ENCODE measurements at regions not wholly inside any gene's neighbourhood (a gene's known extent, or its start where the extent isn't known, plus 50 kb on each side); places are given as distances from the start of the nearest gene placed in this dataset.

GRCh38 chr10:3908183-3908582 is 123.2 kb upstream of the KLF6 start:
- no peaks in the 10 kb centered on the region for H3K36me3 Mint-ChIP-seq
- H3K9me3 ChIP-seq (ENCODE audit: control insufficient read depth, insufficient read depth, low read length), result no peaks in the 10 kb centered on the region
- H3K27me3 ChIP-seq (ENCODE audit: control insufficient read depth, insufficient read depth, low read length), result no peaks in the 10 kb centered on the region
- no peak overlapping the region for H3K4me3 ChIP-seq (ENCODE audit: low read length)
- DNase-seq (no peak), ATAC-seq (no peak)
- H3K36me3 ChIP-seq (ENCODE audit: control insufficient read depth, insufficient read depth, low read length), result no peaks in the 10 kb centered on the region
- H3K4me1 Mint-ChIP-seq, result no peaks in the 10 kb centered on the region
- intact Hi-C loops (cut with micrococcal nuclease), result no loop called here
- H3K27ac Mint-ChIP-seq, result no peak overlapping the region
- no peak overlapping the region for H3K4me3 Mint-ChIP-seq
- 97% methylated on average over 6 of the region's 10 CpGs for WGBS (ENCODE audit: insufficient coverage)
- H3K27me3 Mint-ChIP-seq (ENCODE audit: low read depth in 2 of 2), result peaks cover 0 to 1% of the 10 kb centered on the region in 2 donors
- no peaks in the 10 kb centered on the region for H3K4me1 ChIP-seq (ENCODE audit: control insufficient read depth, insufficient read depth, low read length)
- no peaks in the 10 kb centered on the region for H3K9me3 Mint-ChIP-seq
- no peak overlapping the region for H3K27ac ChIP-seq (ENCODE audit: low read length)
- TF ChIP-seq, protein P1, sequence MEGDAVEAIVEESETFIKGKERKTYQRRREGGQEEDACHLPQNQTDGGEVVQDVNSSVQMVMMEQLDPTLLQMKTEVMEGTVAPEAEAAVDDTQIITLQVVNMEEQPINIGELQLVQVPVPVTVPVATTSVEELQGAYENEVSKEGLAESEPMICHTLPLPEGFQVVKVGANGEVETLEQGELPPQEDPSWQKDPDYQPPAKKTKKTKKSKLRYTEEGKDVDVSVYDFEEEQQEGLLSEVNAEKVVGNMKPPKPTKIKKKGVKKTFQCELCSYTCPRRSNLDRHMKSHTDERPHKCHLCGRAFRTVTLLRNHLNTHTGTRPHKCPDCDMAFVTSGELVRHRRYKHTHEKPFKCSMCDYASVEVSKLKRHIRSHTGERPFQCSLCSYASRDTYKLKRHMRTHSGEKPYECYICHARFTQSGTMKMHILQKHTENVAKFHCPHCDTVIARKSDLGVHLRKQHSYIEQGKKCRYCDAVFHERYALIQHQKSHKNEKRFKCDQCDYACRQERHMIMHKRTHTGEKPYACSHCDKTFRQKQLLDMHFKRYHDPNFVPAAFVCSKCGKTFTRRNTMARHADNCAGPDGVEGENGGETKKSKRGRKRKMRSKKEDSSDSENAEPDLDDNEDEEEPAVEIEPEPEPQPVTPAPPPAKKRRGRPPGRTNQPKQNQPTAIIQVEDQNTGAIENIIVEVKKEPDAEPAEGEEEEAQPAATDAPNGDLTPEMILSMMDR (IDR thresholded peaks at IDR 0.05), result no peak

DNA sequence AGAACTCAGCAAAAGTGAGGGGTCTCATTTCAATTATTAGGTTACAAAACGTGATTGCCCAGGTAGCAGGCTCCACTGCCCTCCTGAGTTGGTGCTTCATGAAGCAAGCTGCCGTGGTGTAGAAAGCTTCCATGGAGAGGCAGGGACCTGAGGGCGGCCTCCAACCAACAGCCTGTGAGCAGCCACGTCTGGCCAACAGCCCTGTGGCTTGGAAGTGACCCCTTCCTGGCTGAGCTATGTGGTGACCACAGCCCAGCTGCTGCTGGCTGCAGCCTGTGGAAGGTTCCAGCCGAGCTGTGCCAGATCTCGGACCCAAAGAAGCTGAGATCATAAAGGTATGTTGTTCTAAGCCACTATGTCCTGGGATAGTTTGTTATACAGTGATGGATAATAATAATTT is 122.5 kb upstream of the KLF6 start:
- H3K4me1 ChIP-seq (ENCODE audit: control insufficient read depth, insufficient read depth, low read length), result peaks cover under 1% of the 10 kb centered on the region
- H3K36me3 Mint-ChIP-seq, result no peaks in the 10 kb centered on the region
- H3K27me3 Mint-ChIP-seq (ENCODE audit: low read depth in 2 of 2), result no peaks in the 10 kb centered on the region
- no peak overlapping the region for H3K4me3 Mint-ChIP-seq
- H3K27ac ChIP-seq (ENCODE audit: low read length), result no peak overlapping the region
- H3K4me1 Mint-ChIP-seq, result peaks cover 0 to 5% of the 10 kb centered on the region in 2 donors
- WGBS (ENCODE audit: insufficient coverage), result 78% methylated on average over 6 of the region's 6 CpGs
- no peaks in the 10 kb centered on the region for H3K36me3 ChIP-seq (ENCODE audit: control insufficient read depth, insufficient read depth, low read length)
- intact Hi-C loops (cut with micrococcal nuclease), result no loop called here
- no peaks in the 10 kb centered on the region for H3K9me3 ChIP-seq (ENCODE audit: control insufficient read depth, insufficient read depth, low read length)
- H3K27me3 ChIP-seq (ENCODE audit: control insufficient read depth, insufficient read depth, low read length), result no peaks in the 10 kb centered on the region
- DNase-seq (no peak), ATAC-seq (no peak)
- no peaks in the 10 kb centered on the region for H3K9me3 Mint-ChIP-seq
- H3K4me3 ChIP-seq (ENCODE audit: low read length), result no peak overlapping the region
- H3K27ac Mint-ChIP-seq, result no peak overlapping the region
- TF ChIP-seq, protein P1 (IDR thresholded peaks at IDR 0.05), result no peak

- Mint-ChIP-seq H3K36me3 (no peaks in the 10 kb centered on the region), H3K4me3 (no peak overlapping the region), H3K9me3 (no peaks in the 10 kb centered on the region), H3K27ac (no peak overlapping the region), H3K4me1 (peaks cover 0 to 5% of the 10 kb centered on the region in 2 donors), H3K27me3 (ENCODE audit: low read depth in 2 of 2) (no peaks in the 10 kb centered on the region)
- DNase-seq, result no peak
- no peak for ATAC-seq
- H3K4me3 ChIP-seq (ENCODE audit: low read length), result no peak overlapping the region
- H3K27me3 ChIP-seq (ENCODE audit: control insufficient read depth, insufficient read depth, low read length), result no peaks in the 10 kb centered on the region
- TF ChIP-seq, protein P1 (IDR thresholded peaks at IDR 0.05), result no peak
- no peak overlapping the region for H3K27ac ChIP-seq (ENCODE audit: low read length)
- intact Hi-C loops (cut with micrococcal nuclease), result no loop called here
- no peaks in the 10 kb centered on the region for H3K36me3 ChIP-seq (ENCODE audit: control insufficient read depth, insufficient read depth, low read length)
- no peaks in the 10 kb centered on the region for H3K9me3 ChIP-seq (ENCODE audit: control insufficient read depth, insufficient read depth, low read length)
- 91% methylated on average over 16 of the region's 17 CpGs for WGBS (ENCODE audit: insufficient coverage)
- H3K4me1 ChIP-seq (ENCODE audit: control insufficient read depth, insufficient read depth, low read length), result peaks cover 4% of the 10 kb centered on the region
Observed at GRCh38 chr10:3906511-3907111, 121.6 kb upstream of the KLF6 start.

GRCh38 chr10:3904419-3904960 is 119.5 kb upstream of the KLF6 start:
- H3K36me3 Mint-ChIP-seq, result no peaks in the 10 kb centered on the region
- H3K9me3 Mint-ChIP-seq, result no peaks in the 10 kb centered on the region
- H3K27ac Mint-ChIP-seq, result peak overlapping the region in 1 of 2 donors; percentile 1
- no peaks in the 10 kb centered on the region for H3K27me3 Mint-ChIP-seq (ENCODE audit: low read depth in 2 of 2)
- Histone ChIP-seq H3K4me3 (ENCODE audit: low read length) (no peak overlapping the region), H3K36me3 (ENCODE audit: control insufficient read depth, insufficient read depth, low read length) (no peaks in the 10 kb centered on the region), H3K4me1 (ENCODE audit: control insufficient read depth, insufficient read depth, low read length) (peaks cover 4% of the 10 kb centered on the region), H3K27ac (ENCODE audit: low read length) (peak overlapping the region; percentile 34), H3K27me3 (ENCODE audit: control insufficient read depth, insufficient read depth, low read length) (no peaks in the 10 kb centered on the region), H3K9me3 (ENCODE audit: control insufficient read depth, insufficient read depth, low read length) (no peaks in the 10 kb centered on the region)
- H3K4me1 Mint-ChIP-seq, result peaks cover 0 to 5% of the 10 kb centered on the region in 2 donors
- 86% methylated on average over 5 of the region's 5 CpGs for WGBS (ENCODE audit: insufficient coverage)
- DNase-seq (no peak), ATAC-seq (no peak)
- TF ChIP-seq, protein P1 (IDR thresholded peaks at IDR 0.05), result no peak
- intact Hi-C loops (cut with micrococcal nuclease), result no loop called here
- no peak overlapping the region for H3K4me3 Mint-ChIP-seq

All from natural killer cell (primary cell).